Erythroblast (primary cell): ENCODE measurements at regions not wholly inside any gene's neighbourhood (a gene's known extent, or its start where the extent isn't known, plus 50 kb on each side); places are given as distances from the start of the nearest gene placed in this dataset.

Experiments
- DNase-seq, 2 experiments: peaks; one replicate each; lab custom pipeline; 2025; lab: John Stamatoyannopoulos, UW
- GATA1 ChIP-seq: IDR thresholded peaks from 2 replicates; pipeline ENCODE4 v1.6.1; 2011; ENCODE audit warnings: low read depth, mild to moderate bottlenecking, control low read depth, low read length, moderate library complexity
- POLR2A ChIP-seq: IDR thresholded peaks from 2 replicates; pipeline ENCODE4 v1.6.1; 2011; ENCODE audit warnings: mild to moderate bottlenecking, low read length

GRCh38 chr6:168133687-168134559 is 54.9 kb upstream of the FRMD1 start:
- TF ChIP-seq GATA1 (no peak), POLR2A (no peak)
- no peak for DNase-seq

- DNase-seq: no peak
- TF ChIP-seq POLR2A: no peak
- no peak for TF ChIP-seq GATA1
These were observed 54.2 kb upstream of the FRMD1 start for GRCh38 chr6:168133168-168133561.

DNA sequence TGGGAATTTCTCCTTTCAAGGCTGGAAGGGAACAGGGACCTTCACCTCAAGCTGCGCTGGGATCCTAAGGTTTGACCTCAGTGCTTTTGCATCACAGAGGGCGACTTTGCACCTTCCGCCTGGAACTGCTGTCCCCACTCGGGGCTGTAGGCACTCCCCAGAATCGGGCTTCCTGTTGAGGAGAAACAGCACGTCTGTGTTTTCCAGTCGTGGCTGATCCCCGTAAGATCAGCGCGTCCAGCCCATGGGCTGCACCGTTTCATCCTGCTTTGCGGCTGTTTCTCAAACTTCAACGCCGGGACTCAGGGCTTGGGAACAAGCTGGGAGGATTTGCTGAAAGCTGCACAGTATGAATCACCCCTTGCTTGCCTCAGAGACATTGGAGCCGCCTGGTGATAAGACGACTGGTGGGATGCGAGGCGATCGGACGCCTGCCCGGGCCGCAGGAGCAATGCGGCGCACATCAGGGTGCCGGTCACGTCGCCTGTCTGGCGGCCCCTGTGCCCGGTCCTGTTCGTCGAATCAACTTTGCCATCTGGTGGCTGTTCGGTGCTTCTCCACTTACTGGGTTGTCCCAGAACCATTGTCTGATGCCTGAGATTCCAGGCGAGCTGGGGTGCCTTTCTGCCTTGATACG is 53.6 kb upstream of the FRMD1 start:
- TF ChIP-seq POLR2A (no peak), GATA1 (no peak)
- peak; percentile 43 to 49 for DNase-seq

DNA sequence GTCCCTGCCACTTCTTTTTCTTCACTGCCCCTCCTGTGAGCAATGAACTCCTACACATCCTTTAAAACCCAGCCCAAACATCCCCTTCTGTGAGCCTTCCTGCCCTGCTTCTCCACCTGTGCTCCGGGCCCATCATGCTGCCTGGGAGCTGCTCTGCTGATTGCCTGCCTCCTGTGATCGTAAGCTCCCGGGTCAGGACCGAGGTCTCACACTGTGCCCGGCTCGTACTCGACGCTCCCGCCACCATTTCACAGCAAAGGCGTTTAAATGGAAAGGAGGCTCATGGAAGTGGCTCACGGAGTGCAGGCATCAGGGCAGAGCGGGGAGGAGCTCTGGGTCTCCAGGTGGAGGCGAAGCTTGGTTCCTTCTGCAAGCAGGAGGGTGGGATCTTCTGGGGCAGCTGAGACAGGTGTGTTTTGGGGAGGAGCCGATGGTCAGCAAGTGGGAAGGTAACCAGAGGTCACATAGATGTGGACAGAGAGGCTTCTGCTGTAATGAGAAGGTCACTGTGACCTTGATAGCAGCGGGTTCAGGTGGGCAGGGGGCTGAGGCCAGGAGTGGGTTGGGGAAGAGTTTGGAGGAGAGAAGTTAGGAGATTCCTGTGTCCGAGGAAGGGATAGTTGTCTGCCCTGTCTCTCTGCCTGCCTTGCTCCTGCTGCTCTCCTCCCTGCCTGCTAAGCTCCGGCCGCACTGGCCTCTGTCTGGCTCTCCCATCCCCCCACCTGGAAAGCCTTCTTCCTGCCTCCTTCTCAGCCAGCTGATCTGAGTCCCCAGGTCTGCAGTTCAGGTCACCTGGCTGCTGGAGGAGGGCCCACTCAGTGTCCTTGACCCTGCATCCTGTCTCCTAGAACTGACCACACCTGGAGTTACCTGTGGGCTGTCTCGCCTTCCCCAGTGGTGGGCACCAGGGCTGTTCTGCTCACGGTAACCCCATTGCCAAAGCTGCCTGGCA is 52.7 kb upstream of the FRMD1 start:
- no peak for DNase-seq
- no peak for TF ChIP-seq GATA1
- TF ChIP-seq POLR2A: no peak

- no peak for TF ChIP-seq GATA1
- no peak for TF ChIP-seq POLR2A
- no peak for DNase-seq
These were observed 51.8 kb upstream of the FRMD1 start for GRCh38 chr6:168130697-168131371.

DNA sequence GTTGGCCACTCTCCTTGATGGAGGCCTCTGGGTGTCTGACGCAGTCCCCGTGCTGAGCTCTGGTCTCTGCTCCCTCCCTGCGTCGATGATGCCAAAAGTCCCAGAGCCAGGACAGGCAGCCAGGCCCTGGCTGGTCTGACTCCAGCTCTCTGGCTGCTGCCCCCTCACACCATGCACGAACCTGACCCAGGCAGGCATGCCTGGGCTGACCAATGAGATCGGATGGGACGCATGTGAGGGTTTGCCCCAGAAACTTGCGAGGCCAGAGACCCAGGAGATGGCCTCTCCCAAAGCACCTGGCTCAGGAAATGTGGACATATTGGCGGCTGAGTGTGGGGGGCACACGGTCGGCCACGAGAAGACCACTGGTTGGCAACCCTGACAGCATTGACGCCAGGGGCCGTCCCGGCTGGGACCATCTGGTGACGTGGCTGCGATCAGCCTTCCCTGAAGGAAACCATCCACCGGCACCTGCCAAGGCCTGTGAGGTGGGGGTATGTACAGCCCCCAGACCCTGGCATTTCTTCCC is 51.2 kb upstream of the FRMD1 start:
- no peak for DNase-seq
- TF ChIP-seq GATA1 (no peak), POLR2A (no peak)

DNA sequence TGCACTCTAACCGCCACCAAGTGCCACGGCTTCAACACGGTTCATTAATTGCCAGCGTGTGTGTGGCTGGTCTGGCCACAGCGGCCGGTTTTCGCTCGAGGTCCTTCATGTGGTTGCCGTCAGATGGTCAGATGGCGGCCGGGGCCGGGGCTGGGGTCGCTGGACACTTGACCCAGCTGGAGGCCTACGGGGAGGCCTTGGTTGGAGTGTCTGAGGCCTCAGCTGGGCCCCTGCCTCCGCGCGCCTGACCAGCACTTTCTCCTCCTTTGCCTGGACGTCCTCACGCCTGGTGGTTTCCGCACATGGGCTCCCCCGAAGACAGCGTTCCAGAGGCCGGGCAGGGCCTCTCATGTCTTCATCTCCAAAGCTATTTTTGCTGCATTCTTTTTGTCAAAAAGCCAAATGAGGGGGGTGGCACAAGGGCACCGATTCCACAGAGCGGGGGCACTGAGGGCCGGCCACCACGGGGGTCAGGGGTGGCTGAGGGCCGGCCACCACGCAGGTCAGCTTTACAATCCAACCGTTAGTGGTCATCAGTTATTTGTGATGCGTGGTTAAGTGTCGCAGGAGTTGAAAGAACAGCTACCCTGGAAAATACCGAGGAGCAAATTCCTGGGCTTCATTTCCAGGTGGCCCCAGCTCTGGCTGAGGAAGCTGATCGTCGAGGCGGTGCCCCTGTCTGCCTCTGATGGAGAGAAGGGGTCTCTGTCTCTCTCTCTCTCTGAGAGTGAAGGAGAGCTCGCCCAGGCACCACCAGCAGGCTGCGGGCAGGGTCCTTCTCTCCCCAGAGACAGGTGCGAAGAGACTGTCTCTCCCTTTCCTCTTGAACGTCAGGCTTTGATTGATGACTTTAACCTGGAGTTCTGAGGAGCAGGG is 50.5 kb upstream of the FRMD1 start:
- TF ChIP-seq POLR2A: no peak
- no peak for TF ChIP-seq GATA1
- DNase-seq: no peak

GRCh38 chr6:168128631-168129291 is 49.7 kb upstream of the FRMD1 start:
- DNase-seq: no peak
- no peak for TF ChIP-seq POLR2A
- TF ChIP-seq GATA1: no peak
